H1 (cell line): ENCODE measurements at regions not wholly inside any gene's neighbourhood (a gene's known extent, or its start where the extent isn't known, plus 50 kb on each side); places are given as distances from the start of the nearest gene placed in this dataset.
"Not testable (repeated sequence)": the region's sequence is repeated elsewhere in the genome, so short reads cannot be mapped to it uniquely, and the experiment has no call there.

Experiments used
- CTCF ChIA-PET: fragments of 300-600 bp; sonication (Branson Sonifier 250); formaldehyde crosslinking; loops from one replicate; lab custom pipeline; 2021; ENCODE audit not compliant: partially characterized antibody; lab: Charles Lee
- POLR2A ChIA-PET: fragments of 300-600 bp; sonication (Branson Sonifier 250); formaldehyde crosslinking; loops from one replicate; lab custom pipeline; 2021; ENCODE audit warnings: inconsistent platforms; ENCODE audit not compliant: partially characterized antibody; lab: Charles Lee
- DNase-seq, 2 experiments: peaks; one replicate each; pipeline versions ENCODE4 v3.0.0 to v3.0.0-alpha.2; 2010 to 2022; ENCODE audit warnings: low spot score in 2 of 2, low read depth in 1 of 2, mixed read lengths in 1 of 2
- FAIRE-seq: peaks from 2 replicates; lab custom pipeline; 2011; peaks lifted over from hg19 to GRCh38; lab: Jason Lieb, UNC
- H2AFZ ChIP-seq: 2 replicates; pipeline ENCODE4 v1.8.1; 2012; ENCODE audit warnings: low read length, inconsistent platforms
- H2AK5ac ChIP-seq: 2 replicates; pipeline ENCODE4 v1.6.1; 2013; ENCODE audit warnings: low read depth, low read length
- H2BK120ac ChIP-seq: replicated peaks from 2 replicates; pipeline ENCODE3; 2013; ENCODE audit warnings: low read depth, low read length, inconsistent platforms
- H2BK12ac ChIP-seq: 2 replicates; pipeline ENCODE4 v1.6.1; 2013; ENCODE audit warnings: low read depth, low read length
- H2BK15ac ChIP-seq: 2 replicates; pipeline ENCODE4 v1.6.1; 2013; ENCODE audit warnings: low read length
- H2BK20ac ChIP-seq: 2 replicates; pipeline ENCODE4 v1.6.1; 2013; ENCODE audit warnings: low read length
- H2BK5ac ChIP-seq: 2 replicates; pipeline ENCODE4 v1.6.1; 2013; ENCODE audit warnings: low read depth, low read length
- H3K14ac ChIP-seq: 2 replicates; pipeline ENCODE4 v1.6.1; 2013; ENCODE audit warnings: inconsistent platforms; ENCODE audit not compliant: insufficient read length
- H3K18ac ChIP-seq: 2 replicates; pipeline ENCODE4 v1.6.1; 2013; ENCODE audit warnings: low read length; ENCODE audit errors: extremely low read depth
- H3K23ac ChIP-seq: 2 replicates; pipeline ENCODE4 v1.6.1; 2013; ENCODE audit warnings: inconsistent platforms; ENCODE audit not compliant: insufficient read length
- H3K23me2 ChIP-seq: 2 replicates; pipeline ENCODE4 v1.6.1; 2013; ENCODE audit warnings: low read depth, low read length
- H3K27ac ChIP-seq: 2 replicates; pipeline ENCODE4 v1.6.1; 2011; ENCODE audit warnings: low read depth, low read length, inconsistent platforms
- H3K27me3 ChIP-seq, 4 experiments: replicated peaks in 1 of 4; 1 replicate in 1 of 4; 2 replicates in 3 of 4; pipeline versions ENCODE4 v1.6.1 to v1.8.1; 2011 to 2013; ENCODE audit warnings: low read length in 3 of 4, mild to moderate bottlenecking in 3 of 4, inconsistent platforms in 2 of 4, mixed read lengths in 2 of 4, moderate library complexity in 1 of 4; ENCODE audit not compliant: control insufficient read depth in 3 of 4, insufficient read depth in 3 of 4; ENCODE audit errors: extremely low read depth in 1 of 4
- H3K36me3 ChIP-seq, 4 experiments: 2 replicates each; pipeline versions ENCODE4 v1.6.1 to v1.8.1; 2011 to 2013; ENCODE audit warnings: mild to moderate bottlenecking in 4 of 4, low read length in 3 of 4, moderate library complexity in 2 of 4, control low read depth in 1 of 4, inconsistent platforms in 1 of 4; ENCODE audit not compliant: insufficient read depth in 4 of 4, control insufficient read depth in 2 of 4
- H3K4ac ChIP-seq: replicated peaks from 2 replicates; pipeline ENCODE3; 2013; ENCODE audit warnings: low read length, low read depth, mixed read lengths, inconsistent platforms; ENCODE audit not compliant: insufficient read length
- H3K4me1 ChIP-seq, 4 experiments: replicated peaks in 1 of 4; 1 replicate in 1 of 4; 2 replicates in 3 of 4; pipeline versions ENCODE4 v1.6.1 to v1.8.1; 2011 to 2013; ENCODE audit warnings: low read length in 3 of 4, inconsistent platforms in 2 of 4, mixed read lengths in 1 of 4; ENCODE audit not compliant: insufficient read depth in 4 of 4, control insufficient read depth in 3 of 4
- H3K4me2 ChIP-seq, 2 experiments: 2 replicates each; pipeline versions ENCODE4 v1.6.1 to v1.8.1; 2011 to 2013; ENCODE audit warnings: low read depth in 2 of 2, low read length in 2 of 2, control low read depth in 1 of 2, inconsistent platforms in 1 of 2, mild to moderate bottlenecking in 1 of 2; ENCODE audit not compliant: insufficient read depth in 1 of 2
- H3K4me3 ChIP-seq, 4 experiments: fragments of 200-600, 300-600 bp in 1 of 4; sonication (generic), shearing (Covaris generic), sonication (Bioruptor Twin) in 1 of 4; 2 replicates each; pipeline versions ENCODE4 v1.5.1 to v1.8.1; 2011 to 2016; ENCODE audit warnings: low read length in 4 of 4, low read depth in 3 of 4, control low read depth in 2 of 4, inconsistent platforms in 2 of 4, mild to moderate bottlenecking in 2 of 4, mixed read lengths in 1 of 4, moderate library complexity in 1 of 4; ENCODE audit not compliant: insufficient read depth in 2 of 4; ENCODE audit errors: extremely low read depth in 1 of 4
- H3K56ac ChIP-seq: replicated peaks from 2 replicates; pipeline ENCODE3; 2013; ENCODE audit warnings: low read depth, mild to moderate bottlenecking, mixed read lengths, low read length, inconsistent platforms; ENCODE audit not compliant: insufficient read length
- H3K79me1 ChIP-seq: 2 replicates; pipeline ENCODE4 v1.6.1; 2013; ENCODE audit warnings: low read depth, low read length, control low read depth
- H3K79me2 ChIP-seq, 2 experiments: 2 replicates each; pipeline versions ENCODE4 v1.6.1 to v1.8.1; 2012 to 2013; ENCODE audit warnings: low read length in 2 of 2, mild to moderate bottlenecking in 2 of 2, inconsistent platforms in 1 of 2; ENCODE audit not compliant: insufficient read depth in 2 of 2, control insufficient read depth in 1 of 2
- H3K9ac ChIP-seq, 4 experiments: replicated peaks in 1 of 4; 1 replicate in 1 of 4; 2 replicates in 3 of 4; pipeline versions ENCODE4 v1.6.1 to v1.8.1; 2011 to 2013; ENCODE audit warnings: low read depth in 3 of 4, low read length in 3 of 4, control low read depth in 2 of 4, mild to moderate bottlenecking in 2 of 4, moderate library complexity in 2 of 4, inconsistent platforms in 1 of 4; ENCODE audit errors: extremely low read depth in 1 of 4
- H3K9me3 ChIP-seq, 2 experiments: 2 replicates each; pipeline versions ENCODE4 v1.6.1 to v1.8.1; 2012 to 2013; ENCODE audit warnings: mild to moderate bottlenecking in 2 of 2, moderate library complexity in 2 of 2, control low read depth in 1 of 2, inconsistent platforms in 1 of 2, low read depth in 1 of 2, low read length in 1 of 2, mixed read lengths in 1 of 2; ENCODE audit not compliant: insufficient read depth in 2 of 2
- H4K20me1 ChIP-seq, 2 experiments: replicated peaks in 1 of 2; 2 replicates each; pipeline versions ENCODE3 to v1.8.1; 2011 to 2013; ENCODE audit warnings: inconsistent platforms in 2 of 2, low read length in 2 of 2, mild to moderate bottlenecking in 1 of 2; ENCODE audit not compliant: insufficient read depth in 2 of 2, control insufficient read depth in 1 of 2
- H4K5ac ChIP-seq: 2 replicates; pipeline ENCODE4 v1.6.1; 2013; ENCODE audit warnings: low read length, low read depth, mixed read lengths, inconsistent platforms; ENCODE audit not compliant: insufficient read length
- H4K8ac ChIP-seq: 2 replicates; pipeline ENCODE4 v1.8.0; 2013; ENCODE audit warnings: mild to moderate bottlenecking, moderate library complexity, low read length, inconsistent platforms; ENCODE audit not compliant: insufficient read depth; ENCODE audit errors: extremely low read depth
- H4K91ac ChIP-seq: replicated peaks from 2 replicates; pipeline ENCODE3; 2013; ENCODE audit warnings: low read length, mixed read lengths, inconsistent platforms; ENCODE audit not compliant: insufficient read length

GRCh38 chr13:83073930-83074329, 808.3 kb downstream of the SLITRK1 start:
- H3K56ac ChIP-seq, H3K79me1 ChIP-seq, H3K4me2 ChIP-seq, H4K8ac ChIP-seq, POLR2A ChIA-PET, H2AK5ac ChIP-seq, FAIRE-seq, H3K18ac ChIP-seq, H3K9ac ChIP-seq, H2BK5ac ChIP-seq, H2BK20ac ChIP-seq, H4K5ac ChIP-seq, H3K27ac ChIP-seq, H3K23me2 ChIP-seq, H3K9me3 ChIP-seq, H2BK15ac ChIP-seq, H2AFZ ChIP-seq, H3K4ac ChIP-seq, H3K23ac ChIP-seq, H3K27me3 ChIP-seq, H2BK12ac ChIP-seq, DNase-seq, H3K4me3 ChIP-seq, H3K36me3 ChIP-seq, H3K79me2 ChIP-seq, H3K14ac ChIP-seq, H4K20me1 ChIP-seq, H4K91ac ChIP-seq, H3K4me1 ChIP-seq, H2BK120ac ChIP-seq: not testable (repeated sequence)
- CTCF ChIA-PET: interaction anchor here (0.7 kb wide), 1 partner anchor 1681 kb away, joined by 3 read pairs; no protein-coding TSS in a partner anchor
